Calu3 (cell line): ENCODE measurements at regions not wholly inside any gene's neighbourhood (a gene's known extent, or its start where the extent isn't known, plus 50 kb on each side); places are given as distances from the start of the nearest gene placed in this dataset.

Experiments
- BruUV-seq: library from RNA; stranded (reverse); fragments of 400-500 nt; replicated peaks from 2 replicates; lab custom pipeline; 2021; lab: Mats Ljungman, UMichigan
- CTCF ChIA-PET: fragments of 300-600 bp; sonication (Branson Sonifier 250); formaldehyde crosslinking; loops from one replicate; lab custom pipeline; 2022; ENCODE audit warnings: antibody characterized with exemption; lab: Charles Lee
- DNase-seq: peaks from one replicate; pipeline ENCODE4 v3.0.0; 2022
- H3K27ac Mint-ChIP-seq: one replicate; pipeline ENCODE4 v1.8.0; 2022; ENCODE audit warnings: mixed read lengths; ENCODE audit not compliant: unreplicated experiment
- H3K27me3 Mint-ChIP-seq: one replicate; pipeline ENCODE4 v1.8.0; 2022; ENCODE audit warnings: mixed read lengths; ENCODE audit not compliant: unreplicated experiment
- H3K36me3 Mint-ChIP-seq: one replicate; pipeline ENCODE4 v1.8.0; 2022; ENCODE audit warnings: mild to moderate bottlenecking, moderate library complexity, mixed read lengths; ENCODE audit not compliant: insufficient read depth, unreplicated experiment
- H3K4me1 Mint-ChIP-seq: one replicate; pipeline ENCODE4 v1.8.0; 2022; ENCODE audit warnings: mild to moderate bottlenecking, low read depth, mixed read lengths; ENCODE audit not compliant: unreplicated experiment
- H3K4me3 Mint-ChIP-seq: one replicate; pipeline ENCODE4 v1.8.0; 2022; ENCODE audit warnings: mild to moderate bottlenecking, low read depth, moderate library complexity, mixed read lengths; ENCODE audit not compliant: unreplicated experiment
- H3K9me3 Mint-ChIP-seq: one replicate; pipeline ENCODE4 v1.8.0; 2022; ENCODE audit warnings: low read depth, mixed read lengths; ENCODE audit not compliant: unreplicated experiment
- intact Hi-C: fragments of 100-400 bp; cut with micrococcal nuclease; formaldehyde crosslinking; loops from one replicate; pipeline ENCODE4 v1.10.0; 2022; ENCODE audit not compliant: unreplicated experiment
- TF ChIP-seq, protein P1 (sequence below): fragments of 200-600 bp; IDR thresholded peaks from one replicate; pipeline ENCODE4 v1.8.0; 2022; ENCODE audit warnings: antibody characterized with exemption; ENCODE audit not compliant: unreplicated experiment

DNA sequence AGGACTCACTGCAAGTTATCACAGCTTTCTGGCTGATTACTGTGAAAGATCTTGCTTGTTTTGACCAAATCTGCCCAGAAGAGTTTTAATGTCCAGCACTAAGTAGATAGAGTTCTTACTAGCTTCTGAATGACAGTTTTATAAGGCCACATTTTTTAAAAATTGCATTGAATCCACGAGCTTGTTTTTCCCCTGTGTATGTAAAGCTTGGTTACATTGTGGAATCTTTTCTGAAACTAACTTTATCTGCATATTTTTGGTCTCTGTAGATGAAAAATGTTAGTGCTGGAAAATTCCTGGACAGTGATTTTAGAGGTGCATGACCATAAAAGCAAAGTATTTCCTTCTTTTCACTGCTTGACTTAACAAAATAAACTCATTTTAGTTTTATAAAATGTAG lies 650.3 kb upstream of the FAM241A start:
- no peaks in the 10 kb centered on the region for H3K27me3 Mint-ChIP-seq
- no peak for DNase-seq
- CTCF ChIA-PET: no interaction called here
- H3K27ac Mint-ChIP-seq: no peak overlapping the region
- no peaks in the 10 kb centered on the region for H3K36me3 Mint-ChIP-seq
- BruUV-seq: no TSS peak
- intact Hi-C loops: no loop called here
- TF ChIP-seq, protein P1, sequence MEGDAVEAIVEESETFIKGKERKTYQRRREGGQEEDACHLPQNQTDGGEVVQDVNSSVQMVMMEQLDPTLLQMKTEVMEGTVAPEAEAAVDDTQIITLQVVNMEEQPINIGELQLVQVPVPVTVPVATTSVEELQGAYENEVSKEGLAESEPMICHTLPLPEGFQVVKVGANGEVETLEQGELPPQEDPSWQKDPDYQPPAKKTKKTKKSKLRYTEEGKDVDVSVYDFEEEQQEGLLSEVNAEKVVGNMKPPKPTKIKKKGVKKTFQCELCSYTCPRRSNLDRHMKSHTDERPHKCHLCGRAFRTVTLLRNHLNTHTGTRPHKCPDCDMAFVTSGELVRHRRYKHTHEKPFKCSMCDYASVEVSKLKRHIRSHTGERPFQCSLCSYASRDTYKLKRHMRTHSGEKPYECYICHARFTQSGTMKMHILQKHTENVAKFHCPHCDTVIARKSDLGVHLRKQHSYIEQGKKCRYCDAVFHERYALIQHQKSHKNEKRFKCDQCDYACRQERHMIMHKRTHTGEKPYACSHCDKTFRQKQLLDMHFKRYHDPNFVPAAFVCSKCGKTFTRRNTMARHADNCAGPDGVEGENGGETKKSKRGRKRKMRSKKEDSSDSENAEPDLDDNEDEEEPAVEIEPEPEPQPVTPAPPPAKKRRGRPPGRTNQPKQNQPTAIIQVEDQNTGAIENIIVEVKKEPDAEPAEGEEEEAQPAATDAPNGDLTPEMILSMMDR: no peak
- H3K4me3 Mint-ChIP-seq: no peak overlapping the region
- no peaks in the 10 kb centered on the region for H3K4me1 Mint-ChIP-seq
- H3K9me3 Mint-ChIP-seq: no peaks in the 10 kb centered on the region

DNA sequence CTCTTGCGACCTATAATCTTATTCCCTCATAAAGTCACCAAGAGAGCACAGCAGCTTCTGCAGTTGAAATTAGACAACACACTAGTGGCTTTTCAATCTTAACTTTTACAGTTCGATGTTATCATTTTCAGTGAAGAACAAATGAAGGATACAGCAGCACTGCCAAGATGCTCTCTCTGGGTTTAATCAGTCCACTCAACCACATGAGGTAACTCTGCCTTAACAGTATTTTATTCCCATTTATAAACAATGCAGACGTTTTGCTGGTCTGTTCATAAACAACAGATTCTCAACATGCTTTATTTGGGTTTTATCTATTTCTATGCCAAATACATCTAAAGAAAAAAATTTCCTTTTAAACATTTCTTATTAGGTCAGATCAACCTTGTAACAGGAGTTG lies 646.0 kb upstream of the FAM241A start:
- no peaks in the 10 kb centered on the region for H3K27me3 Mint-ChIP-seq
- intact Hi-C loops: no loop called here
- H3K4me3 Mint-ChIP-seq: no peak overlapping the region
- no peak overlapping the region for H3K27ac Mint-ChIP-seq
- H3K9me3 Mint-ChIP-seq: no peaks in the 10 kb centered on the region
- no peak for DNase-seq
- H3K4me1 Mint-ChIP-seq: no peaks in the 10 kb centered on the region
- no peaks in the 10 kb centered on the region for H3K36me3 Mint-ChIP-seq
- CTCF ChIA-PET: no interaction called here
- TF ChIP-seq, protein P1: no peak
- BruUV-seq: no TSS peak

DNA sequence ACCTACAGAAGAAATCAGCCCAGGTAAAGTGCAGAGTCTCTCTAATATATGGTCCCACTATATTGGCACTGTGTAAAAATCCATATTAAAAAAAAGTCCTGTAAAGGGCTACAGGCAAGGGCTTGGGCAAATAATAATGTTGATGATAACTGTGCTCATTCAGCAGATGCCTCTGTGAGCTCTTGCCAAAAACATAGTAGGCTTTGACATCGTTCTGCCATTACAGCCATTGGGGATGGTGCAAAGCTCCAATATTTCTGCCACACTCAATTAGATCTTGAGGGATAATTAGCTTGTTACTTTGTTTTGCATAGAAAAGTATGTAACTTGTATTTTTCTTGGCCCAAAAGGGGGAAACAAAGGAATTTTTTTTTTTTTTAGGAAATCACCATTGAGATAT lies 645.5 kb upstream of the FAM241A start:
- CTCF ChIA-PET: no interaction called here
- no peak for DNase-seq
- Mint-ChIP-seq H3K27me3 (no peaks in the 10 kb centered on the region), H3K4me1 (no peaks in the 10 kb centered on the region), H3K27ac (no peak overlapping the region), H3K36me3 (no peaks in the 10 kb centered on the region), H3K4me3 (no peak overlapping the region), H3K9me3 (no peaks in the 10 kb centered on the region)
- BruUV-seq: no TSS peak
- TF ChIP-seq, protein P1: no peak
- intact Hi-C loops: no loop called here

DNA sequence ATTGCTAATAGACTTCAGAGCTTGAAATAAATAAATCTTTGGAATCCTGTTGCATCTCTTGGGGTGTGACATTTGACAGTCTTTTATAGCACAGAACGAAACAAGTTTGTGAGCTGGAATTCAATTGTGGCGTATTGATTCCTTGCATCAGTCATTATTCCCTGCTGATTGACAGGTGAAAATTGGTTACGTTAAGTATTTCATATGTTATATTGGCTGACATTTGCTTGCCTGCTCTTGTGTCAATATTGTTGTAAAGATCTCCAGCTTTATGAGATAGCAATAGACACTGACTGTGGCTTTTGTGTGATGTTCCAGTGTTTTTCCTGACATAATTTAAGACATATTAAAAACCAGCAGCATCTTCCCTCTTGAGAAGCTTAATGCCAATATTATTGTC lies 644.4 kb upstream of the FAM241A start:
- intact Hi-C loops: no loop called here
- no peak for DNase-seq

More for the DNA sequence above, 644.4 kb upstream of the FAM241A start:
- Mint-ChIP-seq H3K9me3 (no peaks in the 10 kb centered on the region), H3K4me1 (no peaks in the 10 kb centered on the region), H3K27me3 (no peaks in the 10 kb centered on the region), H3K4me3 (no peak overlapping the region), H3K36me3 (no peaks in the 10 kb centered on the region), H3K27ac (no peak overlapping the region)
- TF ChIP-seq, protein P1: no peak
- CTCF ChIA-PET: no interaction called here
- BruUV-seq: no TSS peak
